Spleen (tissue), 11 donors: ENCODE measurements at regions not wholly inside any gene's neighbourhood (a gene's known extent, or its start where the extent isn't known, plus 50 kb on each side); places are given as distances from the start of the nearest gene placed in this dataset.
"Not testable (repeated sequence)": the region's sequence is repeated elsewhere in the genome, so short reads cannot be mapped to it uniquely, and the experiment has no call there.

Experiments
- DNase-seq: peaks from one replicate; pipeline ENCODE4 v3.0.0-alpha.2; 2020
- H3K27ac ChIP-seq, 8 donors: fragments of 200-600 bp; sonication (generic) in 7 of 8; 1 replicate in 4 of 8; 2 replicates in 4 of 8; pipeline versions ENCODE4 v1.5.0 to v1.8.0; 2016 to 2021; ENCODE audit warnings: inconsistent platforms in 4 of 8, mild to moderate bottlenecking in 4 of 8, moderate library complexity in 1 of 8
- H3K27me3 ChIP-seq, 7 donors: fragments of 200-600 bp; sonication (generic) in 6 of 7; replicated peaks in 1 of 7; 1 replicate in 4 of 7; 2 replicates in 3 of 7; pipeline versions ENCODE4 v1.5.0 to v1.8.0; 2016 to 2021; ENCODE audit warnings: inconsistent platforms in 3 of 7, mild to moderate bottlenecking in 1 of 7
- H3K36me3 ChIP-seq, 6 donors: fragments of 200-600 bp; sonication (generic) in 5 of 6; 1 replicate in 4 of 6; 2 replicates in 2 of 6; pipeline versions ENCODE4 v1.5.0 to v1.8.0; 2016 to 2021; ENCODE audit warnings: inconsistent platforms in 2 of 6
- H3K4me1 ChIP-seq, 6 donors: fragments of 200-600 bp; sonication (generic) in 5 of 6; 1 replicate in 3 of 6; 2 replicates in 3 of 6; pipeline versions ENCODE4 v1.5.0 to v1.8.0; 2016 to 2021; ENCODE audit warnings: inconsistent platforms in 3 of 6
- H3K4me3 ChIP-seq, 8 donors: fragments of 200-600 bp; sonication (generic) in 7 of 8; 1 replicate in 4 of 8; 2 replicates in 4 of 8; pipeline versions ENCODE4 v1.5.0 to v1.8.0; 2016 to 2021; ENCODE audit warnings: inconsistent platforms in 4 of 8, mild to moderate bottlenecking in 4 of 8, moderate library complexity in 2 of 8
- H3K9me3 ChIP-seq, 8 donors: fragments of 200-600 bp; sonication (generic) in 7 of 8; 1 replicate in 4 of 8; 2 replicates in 4 of 8; pipeline versions ENCODE4 v1.5.0 to v1.8.0; 2016 to 2021; ENCODE audit warnings: inconsistent platforms in 4 of 8
- POLR2A ChIP-seq, 3 donors: fragments of 450-650 bp; IDR thresholded peaks; one replicate each; pipeline ENCODE4 v1.5.1; 2017; ENCODE audit warnings: antibody characterized with exemption in 3 of 3, mild to moderate bottlenecking in 1 of 3
- POLR2AphosphoS5 ChIP-seq, 3 donors: sonication (generic); formaldehyde crosslinking; IDR thresholded peaks; one replicate each; pipeline ENCODE4 v1.5.1; 2017; ENCODE audit warnings: antibody characterized with exemption in 3 of 3
- WGBS, 5 donors: extraction: QIAGEN DNeasy Blood & Tissue Kit in 3 of 5; methylation state at CpG; one replicate each; pipeline versions ENCODE4 v1.1.5 to v1.1.7; 2013 to 2018; 5-methylcytosine and 5-hydroxymethylcytosine counted together
- intact Hi-C: fragments of 100-400 bp; cut with DNase I; formaldehyde crosslinking; loops from one replicate; pipeline ENCODE4 v1.15.0; 2023; ENCODE audit warnings: low total_unique reads
- TF ChIP-seq, protein P1 (sequence below), 11 experiments: fragments of 200-600 bp in 7 of 11; fragments of 450-650 bp in 4 of 11; sonication (generic) in 4 of 11; IDR thresholded peaks in 8 of 11; conservative IDR thresholded peaks in 3 of 11; 1 replicate in 7 of 11; 2 replicates in 4 of 11; pipeline versions ENCODE4 v1.4.0 to v1.8.0; 2016 to 2021; ENCODE audit warnings: antibody characterized with exemption in 11 of 11, inconsistent platforms in 4 of 11, mild to moderate bottlenecking in 1 of 11
- donor health status: healthy with polysubstance abuse.
- donor health status: DM: no; HTN: no; CAD: no; lungs with moderate emphysema.
- donor health status: DM: no; HTN: no; CAD: no.
- donor health status: Bipolar disorder and iron deficiency.
- donor health status: healthy.
- donor health status: DM: no; HTN: no; CAD: no.
- donor health status: DM: yes; HTN: yes; CAD: no.

DNA sequence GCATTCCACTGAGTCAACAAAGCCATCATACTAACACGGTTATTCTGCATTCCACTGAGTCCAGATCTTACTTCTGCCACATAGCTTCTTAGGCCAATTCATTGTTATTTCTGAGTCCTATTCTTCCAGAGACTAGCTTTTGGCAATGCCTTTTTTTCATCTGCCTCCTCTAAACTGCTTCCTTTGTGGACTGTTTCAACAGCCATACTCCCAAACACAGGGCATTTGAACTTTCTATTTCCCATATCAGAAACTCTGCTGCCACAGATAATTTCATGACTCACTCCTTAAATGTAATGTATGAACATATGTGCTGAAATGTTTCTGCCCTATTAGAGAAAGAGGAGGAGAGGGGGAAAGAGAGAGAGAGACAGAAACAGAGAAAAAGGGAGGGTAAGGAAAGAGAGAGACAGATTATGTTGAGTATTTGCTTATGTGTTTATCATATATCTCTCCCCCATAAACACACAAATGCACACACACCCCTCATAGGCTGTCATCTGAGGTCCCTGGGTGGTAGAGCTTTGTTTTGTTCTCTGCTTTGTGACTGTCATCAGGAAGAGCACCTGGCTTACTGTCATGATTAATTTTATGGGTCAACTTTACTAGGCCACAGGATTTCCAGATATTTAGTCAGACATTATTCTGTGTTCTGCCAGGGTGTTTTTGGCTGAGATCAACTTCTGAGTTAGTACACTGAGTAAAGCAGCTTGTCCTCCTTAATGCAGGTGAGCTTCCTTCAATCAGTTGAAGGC is 308.0 kb upstream of the KCND2 start:
- no peaks in the 10 kb centered on the region for H3K9me3 ChIP-seq
- H3K27me3 ChIP-seq = no peaks in the 10 kb centered on the region
- no peaks in the 10 kb centered on the region for H3K4me1 ChIP-seq
- TF ChIP-seq POLR2AphosphoS5 (IDR thresholded peaks at IDR 0.05) (no peak), POLR2A (IDR thresholded peaks at IDR 0.05) (no peak)
- TF ChIP-seq, protein P1, sequence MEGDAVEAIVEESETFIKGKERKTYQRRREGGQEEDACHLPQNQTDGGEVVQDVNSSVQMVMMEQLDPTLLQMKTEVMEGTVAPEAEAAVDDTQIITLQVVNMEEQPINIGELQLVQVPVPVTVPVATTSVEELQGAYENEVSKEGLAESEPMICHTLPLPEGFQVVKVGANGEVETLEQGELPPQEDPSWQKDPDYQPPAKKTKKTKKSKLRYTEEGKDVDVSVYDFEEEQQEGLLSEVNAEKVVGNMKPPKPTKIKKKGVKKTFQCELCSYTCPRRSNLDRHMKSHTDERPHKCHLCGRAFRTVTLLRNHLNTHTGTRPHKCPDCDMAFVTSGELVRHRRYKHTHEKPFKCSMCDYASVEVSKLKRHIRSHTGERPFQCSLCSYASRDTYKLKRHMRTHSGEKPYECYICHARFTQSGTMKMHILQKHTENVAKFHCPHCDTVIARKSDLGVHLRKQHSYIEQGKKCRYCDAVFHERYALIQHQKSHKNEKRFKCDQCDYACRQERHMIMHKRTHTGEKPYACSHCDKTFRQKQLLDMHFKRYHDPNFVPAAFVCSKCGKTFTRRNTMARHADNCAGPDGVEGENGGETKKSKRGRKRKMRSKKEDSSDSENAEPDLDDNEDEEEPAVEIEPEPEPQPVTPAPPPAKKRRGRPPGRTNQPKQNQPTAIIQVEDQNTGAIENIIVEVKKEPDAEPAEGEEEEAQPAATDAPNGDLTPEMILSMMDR (IDR thresholded peaks at IDR 0.05 in 8 of 11, conservative IDR thresholded peaks at IDR 0.05 in 3 of 11) = no peak
- intact Hi-C loops = no loop called here
- DNase-seq = no peak
- no peaks in the 10 kb centered on the region for H3K36me3 ChIP-seq
- no peak overlapping the region for H3K27ac ChIP-seq
- H3K4me3 ChIP-seq = no peak overlapping the region
- 63 to 85% (median 73%) methylated on average over 1 of the region's 1 CpG for WGBS, 5 donors

DNA sequence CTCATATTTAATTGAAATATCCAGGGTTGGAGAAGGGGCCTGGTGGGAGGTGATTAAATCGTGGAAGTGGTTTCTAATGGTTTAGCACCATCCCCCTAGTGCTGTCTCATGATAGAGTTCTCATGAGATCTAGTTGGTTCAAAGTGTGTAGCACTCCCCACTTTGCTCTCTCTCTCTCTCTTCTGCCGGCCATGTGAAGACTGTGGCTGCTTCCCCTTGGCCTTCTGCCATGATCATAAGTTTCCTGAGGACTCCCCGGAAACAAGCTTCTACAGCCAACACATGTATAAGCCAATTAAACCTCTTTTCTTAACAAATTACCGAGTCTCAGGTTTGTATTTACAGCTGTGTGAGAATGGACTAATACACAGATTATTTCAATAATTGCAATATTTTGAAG is 305.8 kb upstream of the KCND2 start:
- intact Hi-C loops = no loop called here
- no peak for DNase-seq
- TF ChIP-seq, protein P1 (IDR thresholded peaks at IDR 0.05 in 8 of 11, conservative IDR thresholded peaks at IDR 0.05 in 3 of 11) = no peak
- no peak for TF ChIP-seq POLR2A (IDR thresholded peaks at IDR 0.05)
- TF ChIP-seq POLR2AphosphoS5 (IDR thresholded peaks at IDR 0.05) = no peak
- Histone ChIP-seq H3K4me1 (no peaks in the 10 kb centered on the region), H3K27ac (no peak overlapping the region), H3K9me3 (no peaks in the 10 kb centered on the region), H3K27me3 (no peaks in the 10 kb centered on the region), H3K4me3 (no peak overlapping the region), H3K36me3 (no peaks in the 10 kb centered on the region)
- WGBS, 5 donors = 37 to 57% (median 51%) methylated on average over 4 of the region's 4 CpGs

DNA sequence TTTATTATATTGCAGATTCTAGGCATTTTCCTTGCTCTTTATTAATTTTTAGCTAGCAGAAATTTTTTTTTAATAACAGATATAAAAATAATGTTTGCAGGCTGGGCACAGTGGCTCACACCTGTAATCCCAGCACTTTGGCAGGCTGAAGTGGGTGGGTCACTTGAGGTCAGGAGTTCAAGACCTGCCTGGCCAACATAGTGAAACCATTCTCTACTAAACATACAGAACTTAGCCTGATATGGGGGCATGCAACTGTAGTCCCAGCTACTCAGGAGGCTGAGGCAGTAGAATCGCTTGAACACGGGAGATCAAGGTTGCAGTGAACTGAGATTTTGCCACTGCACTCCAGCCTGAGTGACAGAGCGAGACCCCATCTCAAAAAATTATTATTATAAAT is 304.6 kb upstream of the KCND2 start:
- H3K27ac ChIP-seq, H3K36me3 ChIP-seq, H3K4me3 ChIP-seq, H3K27me3 ChIP-seq, H3K4me1 ChIP-seq, H3K9me3 ChIP-seq, DNase-seq, intact Hi-C loops: not testable (repeated sequence)
- WGBS, 5 donors = 86 to 93% (median 90%) methylated on average over 3 of the region's 3 CpGs

DNA sequence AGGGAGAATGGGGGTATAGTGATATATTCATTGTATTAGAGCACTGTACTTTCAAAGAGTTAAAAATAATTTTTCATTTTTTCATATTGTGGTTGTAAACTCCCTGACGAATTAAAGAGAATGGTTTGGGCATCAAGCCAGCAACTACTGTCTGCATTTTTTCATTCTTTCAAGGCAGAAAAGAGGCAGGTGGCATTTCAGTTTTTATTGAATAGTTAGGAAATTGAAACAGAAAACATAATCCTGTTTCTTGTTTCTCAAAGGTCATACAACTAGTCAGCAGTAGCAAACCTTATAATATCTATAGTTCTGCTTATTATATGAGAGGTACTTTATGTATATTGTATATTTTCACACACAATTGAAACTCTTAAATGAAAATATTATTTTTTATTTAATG is 303.9 kb upstream of the KCND2 start:
- no peaks in the 10 kb centered on the region for H3K4me1 ChIP-seq
- TF ChIP-seq POLR2A (IDR thresholded peaks at IDR 0.05) = no peak
- TF ChIP-seq, protein P1 (IDR thresholded peaks at IDR 0.05 in 8 of 11, conservative IDR thresholded peaks at IDR 0.05 in 3 of 11) = no peak
- no peak for TF ChIP-seq POLR2AphosphoS5 (IDR thresholded peaks at IDR 0.05)
- H3K4me3 ChIP-seq = no peak overlapping the region
- no peak for DNase-seq
- no peaks in the 10 kb centered on the region for H3K27me3 ChIP-seq
- no peaks in the 10 kb centered on the region for H3K36me3 ChIP-seq
- WGBS, 5 donors = 2 to 17% (median 3%) methylated on average over 1 of the region's 1 CpG
- no peaks in the 10 kb centered on the region for H3K9me3 ChIP-seq
- intact Hi-C loops = no loop called here
- H3K27ac ChIP-seq = no peak overlapping the region
